Uterus (tissue), 3 donors: ENCODE measurements at regions not wholly inside any gene's neighbourhood (a gene's known extent, or its start where the extent isn't known, plus 50 kb on each side); places are given as distances from the start of the nearest gene placed in this dataset.

Experiments used
- DNase-seq, 2 donors: peaks; one replicate each; pipeline ENCODE4 v3.0.0-alpha.2; 2019 to 2020
- H3K27ac ChIP-seq, 2 donors: fragments of 200-600 bp; sonication (generic); 1 replicate in 1 of 2; 2 replicates in 1 of 2; pipeline ENCODE4 v1.5.1; 2016 to 2018
- H3K27me3 ChIP-seq, 2 donors: fragments of 200-600 bp; sonication (generic); one replicate each; pipeline ENCODE4 v1.5.1; 2018 to 2019; ENCODE audit warnings: control low read depth in 1 of 2
- H3K36me3 ChIP-seq, 2 donors: fragments of 200-600 bp; sonication (generic); one replicate each; pipeline ENCODE4 v1.5.1; 2019; ENCODE audit warnings: control low read depth in 1 of 2
- H3K4me1 ChIP-seq, 2 donors: fragments of 200-600 bp; sonication (generic); one replicate each; pipeline ENCODE4 v1.5.1; 2018 to 2019; ENCODE audit warnings: control low read depth in 1 of 2
- H3K4me3 ChIP-seq, 2 donors: fragments of 200-600 bp; sonication (generic); 1 replicate in 1 of 2; 2 replicates in 1 of 2; pipeline ENCODE4 v1.5.1; 2018 to 2019; ENCODE audit warnings: mild to moderate bottlenecking in 1 of 2
- H3K9me3 ChIP-seq, 2 donors: fragments of 200-600 bp; sonication (generic); one replicate each; pipeline ENCODE4 v1.5.1; 2019; ENCODE audit warnings: control low read depth in 1 of 2
- POLR2A ChIP-seq, 2 donors: fragments of 450-650 bp; IDR thresholded peaks; one replicate each; pipeline ENCODE4 v1.6.1; 2016; ENCODE audit warnings: antibody characterized with exemption in 2 of 2, mild to moderate bottlenecking in 1 of 2, moderate library complexity in 1 of 2
- intact Hi-C: fragments of 100-400 bp; cut with DNase I; formaldehyde crosslinking; loops from one replicate; pipeline ENCODE4 v1.15.1; 2023; ENCODE audit warnings: low total_unique reads
- TF ChIP-seq, protein P1 (sequence below), 4 experiments: fragments of 200-600 bp in 2 of 4; fragments of 450-650 bp in 2 of 4; sonication (generic) in 2 of 4; IDR thresholded peaks; one replicate each; pipeline ENCODE4 v1.5.1; 2016 to 2019; ENCODE audit warnings: antibody characterized with exemption in 4 of 4, mild to moderate bottlenecking in 2 of 4, moderate library complexity in 1 of 4
- donor health status: DM: yes; HTN: yes; CAD: no.

DNA sequence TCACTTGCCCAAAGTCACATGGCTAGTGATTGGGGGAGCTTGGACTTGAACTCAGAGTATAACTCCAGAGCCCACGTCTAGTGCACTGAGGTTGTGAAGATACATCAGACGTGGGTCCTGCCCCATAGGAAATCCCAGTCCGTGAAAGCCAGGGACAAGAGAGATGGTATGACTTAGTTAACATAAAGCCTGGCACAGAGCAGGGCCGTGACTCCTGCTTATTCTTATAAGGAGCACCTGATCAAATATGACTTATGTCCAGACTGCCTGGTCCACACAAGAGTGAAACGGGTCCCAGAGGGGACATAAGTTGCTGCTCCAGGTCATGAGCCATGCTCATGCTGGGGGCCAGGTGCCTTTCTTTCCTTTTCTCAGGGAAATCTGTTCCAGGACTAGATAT, 166.3 kb upstream of the USP24 start:
- H3K27ac ChIP-seq = no peak overlapping the region
- no peaks in the 10 kb centered on the region for H3K27me3 ChIP-seq
- DNase-seq = no peak
- intact Hi-C loops = no loop called here
- H3K9me3 ChIP-seq = no peaks in the 10 kb centered on the region
- H3K4me3 ChIP-seq = no peak overlapping the region
- TF ChIP-seq, protein P1, sequence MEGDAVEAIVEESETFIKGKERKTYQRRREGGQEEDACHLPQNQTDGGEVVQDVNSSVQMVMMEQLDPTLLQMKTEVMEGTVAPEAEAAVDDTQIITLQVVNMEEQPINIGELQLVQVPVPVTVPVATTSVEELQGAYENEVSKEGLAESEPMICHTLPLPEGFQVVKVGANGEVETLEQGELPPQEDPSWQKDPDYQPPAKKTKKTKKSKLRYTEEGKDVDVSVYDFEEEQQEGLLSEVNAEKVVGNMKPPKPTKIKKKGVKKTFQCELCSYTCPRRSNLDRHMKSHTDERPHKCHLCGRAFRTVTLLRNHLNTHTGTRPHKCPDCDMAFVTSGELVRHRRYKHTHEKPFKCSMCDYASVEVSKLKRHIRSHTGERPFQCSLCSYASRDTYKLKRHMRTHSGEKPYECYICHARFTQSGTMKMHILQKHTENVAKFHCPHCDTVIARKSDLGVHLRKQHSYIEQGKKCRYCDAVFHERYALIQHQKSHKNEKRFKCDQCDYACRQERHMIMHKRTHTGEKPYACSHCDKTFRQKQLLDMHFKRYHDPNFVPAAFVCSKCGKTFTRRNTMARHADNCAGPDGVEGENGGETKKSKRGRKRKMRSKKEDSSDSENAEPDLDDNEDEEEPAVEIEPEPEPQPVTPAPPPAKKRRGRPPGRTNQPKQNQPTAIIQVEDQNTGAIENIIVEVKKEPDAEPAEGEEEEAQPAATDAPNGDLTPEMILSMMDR (IDR thresholded peaks at IDR 0.05) = no peak
- no peaks in the 10 kb centered on the region for H3K36me3 ChIP-seq
- H3K4me1 ChIP-seq = no peaks in the 10 kb centered on the region

DNA sequence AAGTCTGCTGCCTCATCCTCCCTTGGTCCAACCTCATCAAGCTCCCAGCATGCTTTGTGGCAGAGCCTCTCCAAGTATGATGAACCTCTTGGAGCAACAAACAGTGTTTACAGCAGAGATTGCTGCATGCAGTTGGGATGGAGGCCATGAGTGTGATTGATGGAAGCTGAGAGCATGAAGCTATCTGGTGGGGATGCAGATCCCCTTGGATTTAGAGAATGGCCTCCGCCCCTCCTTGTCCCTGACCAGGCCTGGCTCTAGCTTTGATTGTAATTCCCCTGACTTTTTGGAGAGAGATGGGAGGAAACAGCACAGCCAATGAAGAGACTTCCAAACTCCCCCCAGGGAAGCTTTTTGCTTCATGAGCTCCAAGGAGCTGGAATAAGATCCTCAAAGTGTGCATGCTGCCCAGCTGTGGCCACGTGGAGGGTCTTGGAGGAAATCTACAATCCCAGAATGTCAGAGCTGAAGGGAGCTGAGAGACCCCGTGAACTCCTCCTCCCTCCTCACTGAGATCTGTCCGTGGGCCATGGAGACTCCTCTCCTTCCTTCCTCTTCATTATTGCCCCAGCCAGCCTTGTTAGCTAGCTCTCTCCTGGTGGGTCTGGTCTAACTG, 165.3 kb upstream of the USP24 start:
- peak; percentile 71 to 76 for DNase-seq
- Histone ChIP-seq H3K4me3 (no peak overlapping the region), H3K36me3 (no peaks in the 10 kb centered on the region), H3K27ac (peak overlapping the region in 1 of 2 donors; percentile 19), H3K27me3 (no peaks in the 10 kb centered on the region), H3K9me3 (no peaks in the 10 kb centered on the region), H3K4me1 (no peaks in the 10 kb centered on the region)
- no peak for TF ChIP-seq POLR2A (IDR thresholded peaks at IDR 0.05)
- TF ChIP-seq, protein P1 (IDR thresholded peaks at IDR 0.05) = no peak
- intact Hi-C loops = no loop called here

DNA sequence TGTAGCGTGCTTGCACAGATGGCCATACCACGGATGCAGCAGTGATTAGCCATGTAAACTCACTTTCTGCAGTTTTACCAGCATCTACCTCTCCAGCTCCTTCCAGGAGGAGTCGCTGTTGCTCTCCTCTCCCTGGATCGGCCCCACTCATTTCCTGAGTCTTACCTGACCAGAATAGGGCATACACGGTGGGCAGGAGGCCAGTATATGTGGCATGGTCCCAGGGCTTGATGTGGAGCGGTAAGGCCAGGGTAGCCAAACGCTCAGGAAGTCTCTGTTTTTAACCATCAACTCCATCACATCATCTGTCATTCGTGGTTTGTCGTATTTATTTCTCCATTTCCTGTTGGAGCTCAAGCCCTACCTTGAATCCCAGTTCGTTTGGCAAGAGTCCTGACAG, 163.4 kb upstream of the USP24 start:
- no peaks in the 10 kb centered on the region for H3K36me3 ChIP-seq
- no peaks in the 10 kb centered on the region for H3K4me1 ChIP-seq
- H3K9me3 ChIP-seq = no peaks in the 10 kb centered on the region
- intact Hi-C loops = loop anchor here (10.0 kb wide), 1 partner anchor 1196 kb away; the partner anchor contains the start of gene PLPP3
- no peaks in the 10 kb centered on the region for H3K27me3 ChIP-seq
- DNase-seq = peak; percentile 23 to 31
- H3K4me3 ChIP-seq = no peak overlapping the region
- H3K27ac ChIP-seq = no peak overlapping the region
- TF ChIP-seq, protein P1 (IDR thresholded peaks at IDR 0.05) = peak; percentile 13 to 38 (median 22)
- TF ChIP-seq POLR2A (IDR thresholded peaks at IDR 0.05) = no peak

GRCh38 chr1:55376897-55377296, 161.7 kb upstream of the USP24 start:
- TF ChIP-seq POLR2A (IDR thresholded peaks at IDR 0.05) = no peak
- TF ChIP-seq, protein P1 (IDR thresholded peaks at IDR 0.05) = no peak
- no peaks in the 10 kb centered on the region for H3K4me1 ChIP-seq
- DNase-seq = no peak
- H3K36me3 ChIP-seq = no peaks in the 10 kb centered on the region
- H3K27me3 ChIP-seq = no peaks in the 10 kb centered on the region
- intact Hi-C loops = loop anchor here (10.0 kb wide), 1 partner anchor 1198 kb away; the partner anchor contains the start of gene PLPP3
- no peak overlapping the region for H3K27ac ChIP-seq
- H3K9me3 ChIP-seq = no peaks in the 10 kb centered on the region
- no peak overlapping the region for H3K4me3 ChIP-seq

GRCh38 chr1:55375617-55376258, 160.6 kb upstream of the USP24 start:
- no peak for TF ChIP-seq POLR2A (IDR thresholded peaks at IDR 0.05)
- TF ChIP-seq, protein P1 (IDR thresholded peaks at IDR 0.05) = peak; percentile 70 to 86 (median 78)
- intact Hi-C loops = loop anchor here (10.0 kb wide), 1 partner anchor 1199 kb away; the partner anchor contains the start of gene PLPP3
- Histone ChIP-seq H3K27me3 (no peaks in the 10 kb centered on the region), H3K9me3 (no peaks in the 10 kb centered on the region), H3K4me1 (no peaks in the 10 kb centered on the region), H3K4me3 (no peak overlapping the region), H3K36me3 (no peaks in the 10 kb centered on the region), H3K27ac (peak overlapping the region in 1 of 2 donors; percentile 60)
- peak; percentile 34 to 46 for DNase-seq
